ENCODE measurements at regions not wholly inside any gene's neighbourhood (a gene's known extent, or its start where the extent isn't known, plus 50 kb on each side); places are given as distances from the start of the nearest gene placed in this dataset.

GRCh38 chr13:40160618-40161350 lies 505.3 kb downstream of the COG6 start:
- DNase-seq, result no peak
- H3K4me3 Mint-ChIP-seq (ENCODE audit: low read depth, unreplicated experiment), result no peak overlapping the region
- no peaks in the 10 kb centered on the region for H3K9me3 Mint-ChIP-seq (ENCODE audit: low read depth, unreplicated experiment)
- H3K27me3 Mint-ChIP-seq (ENCODE audit: unreplicated experiment), result no peaks in the 10 kb centered on the region
- H3K4me1 Mint-ChIP-seq (ENCODE audit: low read depth, unreplicated experiment), result peaks cover 17% of the 10 kb centered on the region
- CTCF ChIA-PET, result no interaction called here
- H3K36me3 Mint-ChIP-seq (ENCODE audit: insufficient read depth, unreplicated experiment), result no peaks in the 10 kb centered on the region
- no peak for TF ChIP-seq CTCF (IDR thresholded peaks at IDR 0.05; ENCODE audit: unreplicated experiment)
- no TSS peak for BruUV-seq (replicated peaks)
- intact Hi-C loops (cut with micrococcal nuclease; ENCODE audit: unreplicated experiment), result no loop called here
- H3K27ac Mint-ChIP-seq (ENCODE audit: unreplicated experiment), result no peak overlapping the region

GRCh38 chr13:40161351-40161810 lies 505.1 kb downstream of the FOXO1 start:
- H3K4me1 Mint-ChIP-seq (ENCODE audit: low read depth, unreplicated experiment), result peaks cover 19% of the 10 kb centered on the region
- no peaks in the 10 kb centered on the region for H3K27me3 Mint-ChIP-seq (ENCODE audit: unreplicated experiment)
- BruUV-seq (replicated peaks), result no TSS peak
- no peaks in the 10 kb centered on the region for H3K36me3 Mint-ChIP-seq (ENCODE audit: insufficient read depth, unreplicated experiment)
- H3K9me3 Mint-ChIP-seq (ENCODE audit: low read depth, unreplicated experiment), result no peaks in the 10 kb centered on the region
- CTCF ChIA-PET, result no interaction called here
- no peak overlapping the region for H3K4me3 Mint-ChIP-seq (ENCODE audit: low read depth, unreplicated experiment)
- no peak overlapping the region for H3K27ac Mint-ChIP-seq (ENCODE audit: unreplicated experiment)
- no peak for TF ChIP-seq CTCF (IDR thresholded peaks at IDR 0.05; ENCODE audit: unreplicated experiment)
- intact Hi-C loops (cut with micrococcal nuclease; ENCODE audit: unreplicated experiment), result no loop called here
- DNase-seq, result no peak

GRCh38 chr13:40161931-40162330 lies 504.5 kb downstream of the FOXO1 start:
- TF ChIP-seq CTCF (IDR thresholded peaks at IDR 0.05; ENCODE audit: unreplicated experiment), result no peak
- peaks cover 14% of the 10 kb centered on the region for H3K4me1 Mint-ChIP-seq (ENCODE audit: low read depth, unreplicated experiment)
- H3K36me3 Mint-ChIP-seq (ENCODE audit: insufficient read depth, unreplicated experiment), result no peaks in the 10 kb centered on the region
- H3K4me3 Mint-ChIP-seq (ENCODE audit: low read depth, unreplicated experiment), result no peak overlapping the region
- no TSS peak for BruUV-seq (replicated peaks)
- intact Hi-C loops (cut with micrococcal nuclease; ENCODE audit: unreplicated experiment), result no loop called here
- no peaks in the 10 kb centered on the region for H3K27me3 Mint-ChIP-seq (ENCODE audit: unreplicated experiment)
- H3K9me3 Mint-ChIP-seq (ENCODE audit: low read depth, unreplicated experiment), result no peaks in the 10 kb centered on the region
- DNase-seq, result no peak
- no peak overlapping the region for H3K27ac Mint-ChIP-seq (ENCODE audit: unreplicated experiment)
- CTCF ChIA-PET, result no interaction called here

- Mint-ChIP-seq H3K36me3 (ENCODE audit: insufficient read depth, unreplicated experiment) (no peaks in the 10 kb centered on the region), H3K27ac (ENCODE audit: unreplicated experiment) (no peak overlapping the region), H3K4me3 (ENCODE audit: low read depth, unreplicated experiment) (no peak overlapping the region), H3K27me3 (ENCODE audit: unreplicated experiment) (no peaks in the 10 kb centered on the region), H3K9me3 (ENCODE audit: low read depth, unreplicated experiment) (no peaks in the 10 kb centered on the region), H3K4me1 (ENCODE audit: low read depth, unreplicated experiment) (peaks cover 14% of the 10 kb centered on the region)
- intact Hi-C loops (cut with micrococcal nuclease; ENCODE audit: unreplicated experiment), result no loop called here
- no peak for TF ChIP-seq CTCF (IDR thresholded peaks at IDR 0.05; ENCODE audit: unreplicated experiment)
- no TSS peak for BruUV-seq (replicated peaks)
- DNase-seq, result no peak
- CTCF ChIA-PET, result no interaction called here
These were observed 503.1 kb downstream of the FOXO1 start for GRCh38 chr13:40163066-40164000.

All from Calu3 (cell line).